ENCODE measurements at regions not wholly inside any gene's neighbourhood (a gene's known extent, or its start where the extent isn't known, plus 50 kb on each side); places are given as distances from the start of the nearest gene placed in this dataset.

DNA sequence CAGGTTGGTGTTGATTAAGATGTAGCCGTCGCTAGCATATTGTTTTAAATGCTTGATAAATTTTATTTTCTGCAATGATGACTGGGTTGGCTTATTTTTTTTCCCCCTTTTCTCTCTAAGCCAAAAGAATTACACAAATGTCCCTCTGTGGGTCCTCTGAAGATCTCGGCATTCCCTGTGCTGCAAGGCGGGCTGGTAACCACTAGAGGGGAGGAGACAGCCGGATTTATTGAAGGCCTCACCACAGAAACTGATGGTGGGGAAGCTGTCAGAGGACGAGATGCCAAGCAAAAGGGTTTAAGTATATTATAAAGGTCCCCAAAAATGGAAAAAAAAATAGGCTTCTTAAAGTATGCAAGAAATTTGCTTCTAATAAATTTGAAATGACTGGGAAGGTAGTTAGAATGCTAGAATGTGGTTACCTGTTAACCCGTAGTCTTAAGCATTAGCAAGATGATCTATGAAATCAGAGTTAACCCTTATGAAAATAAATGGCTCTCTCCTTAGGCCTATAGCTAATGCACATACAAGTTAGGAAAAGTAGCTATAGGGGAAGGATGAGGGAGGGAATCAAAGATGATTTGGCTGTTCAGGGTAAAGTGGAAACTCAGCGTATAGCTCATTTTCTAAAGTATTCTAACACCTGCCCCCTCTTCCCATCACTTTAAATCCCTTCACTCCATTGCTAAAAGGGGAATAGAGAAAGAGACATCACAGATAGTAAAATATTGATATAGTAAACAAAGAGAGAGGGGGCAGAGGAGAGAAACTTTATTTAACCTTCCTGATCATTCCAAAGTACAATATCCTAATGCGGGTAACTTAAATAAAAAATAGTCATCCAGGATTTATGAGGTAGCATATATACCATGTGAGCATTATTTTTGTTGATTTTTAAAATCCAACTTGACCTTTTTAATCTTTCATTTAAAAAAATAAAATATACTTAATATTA is 894.5 kb upstream of the POU3F3 start:
- peak; percentile 89 for DNase-seq (ENCODE audit: low spot score)

- no peak for DNase-seq (ENCODE audit: low spot score)
These were observed 893.8 kb upstream of the POU3F3 start for GRCh38 chr2:103960129-103960513.

GRCh38 chr2:103960951-103961350 is 893.0 kb upstream of the POU3F3 start:
- DNase-seq (ENCODE audit: low spot score) = no peak

DNA sequence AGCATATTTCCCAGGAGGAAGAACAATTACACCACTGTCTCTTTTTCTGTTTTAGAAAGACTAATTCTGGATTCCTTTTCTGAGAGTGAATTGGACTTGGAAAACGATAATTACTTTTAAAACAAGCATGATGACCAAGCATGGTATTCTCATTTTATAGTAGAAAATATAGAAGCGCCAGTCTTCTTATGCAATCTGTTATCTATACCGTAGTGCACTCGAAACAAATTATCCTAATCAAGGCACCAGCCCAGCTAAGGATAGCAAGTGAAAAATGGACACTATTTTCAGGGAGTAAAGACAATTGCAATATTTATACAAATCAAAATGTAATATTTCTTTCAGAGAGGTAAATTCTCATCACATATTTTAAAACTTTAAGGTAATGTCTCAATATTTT is 892.1 kb upstream of the POU3F3 start:
- DNase-seq (ENCODE audit: low spot score) = no peak

- no peak for DNase-seq (ENCODE audit: low spot score)
These were observed 891.2 kb upstream of the POU3F3 start for GRCh38 chr2:103962670-103963069.

DNA sequence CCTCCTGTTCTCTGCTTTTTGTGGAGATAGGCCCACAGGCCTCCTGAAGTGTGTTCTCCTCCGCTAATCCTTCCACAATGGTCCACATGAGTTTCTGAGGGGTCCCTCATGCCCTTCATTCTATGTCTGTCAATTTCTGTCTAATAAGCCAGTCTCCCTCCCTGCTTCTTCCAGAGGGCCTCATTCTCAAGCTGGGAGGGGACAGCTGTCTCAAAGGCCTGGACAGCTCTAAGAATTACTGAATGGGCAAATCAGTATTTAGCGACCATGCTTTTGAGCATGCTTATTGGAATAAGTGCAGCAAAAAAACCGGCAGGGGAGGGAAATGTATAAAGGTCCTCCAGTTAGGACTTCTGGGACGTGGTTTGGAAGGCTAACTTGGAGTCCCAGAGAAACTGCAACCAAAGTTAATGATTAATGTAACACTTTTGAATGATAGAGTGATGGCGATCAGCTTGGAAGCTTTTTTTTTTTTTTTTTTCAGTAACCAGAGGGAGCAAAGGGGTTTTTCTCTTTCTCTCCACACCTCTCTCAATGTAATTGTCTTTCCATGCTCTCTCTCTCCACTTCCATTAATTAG is 890.7 kb upstream of the POU3F3 start:
- no peak for DNase-seq (ENCODE audit: low spot score)

DNA sequence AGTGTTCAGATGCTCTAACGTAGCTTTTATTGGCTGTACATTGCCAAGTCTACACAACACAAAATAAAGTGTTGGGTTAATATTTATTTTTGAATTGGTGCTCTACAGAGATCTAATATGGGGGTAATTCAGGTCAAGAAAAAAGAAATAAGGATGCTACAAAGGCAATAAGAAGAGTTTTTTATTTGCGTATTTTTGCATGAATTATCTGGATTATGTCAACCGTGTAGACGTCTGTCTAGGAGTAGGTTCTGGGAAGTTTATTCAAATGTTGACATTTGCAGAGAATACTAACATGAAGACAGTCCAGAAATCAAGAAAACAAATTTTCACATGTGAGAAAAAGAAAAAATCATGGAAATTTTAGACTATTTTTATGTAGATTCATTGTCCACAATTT is 876.7 kb upstream of the POU3F3 start:
- no peak for DNase-seq (ENCODE audit: low spot score)

- DNase-seq (ENCODE audit: low spot score) = no peak
These were observed 876.2 kb upstream of the POU3F3 start for GRCh38 chr2:103977668-103978067.

- no peak for DNase-seq (ENCODE audit: low spot score)
These were observed 873.5 kb upstream of the POU3F3 start for GRCh38 chr2:103980401-103980800.

GRCh38 chr2:103982691-103983090 is 871.2 kb upstream of the POU3F3 start:
- peak; percentile 16 for DNase-seq (ENCODE audit: low spot score)

- no peak for DNase-seq (ENCODE audit: low spot score)
These were observed 867.9 kb upstream of the POU3F3 start for GRCh38 chr2:103986001-103986400.

GRCh38 chr2:103991591-103991990 is 862.3 kb upstream of the POU3F3 start:
- DNase-seq (ENCODE audit: low spot score) = no peak

- no peak for DNase-seq (ENCODE audit: low spot score)
These were observed 849.1 kb upstream of the POU3F3 start for GRCh38 chr2:104004821-104005220.

DNA sequence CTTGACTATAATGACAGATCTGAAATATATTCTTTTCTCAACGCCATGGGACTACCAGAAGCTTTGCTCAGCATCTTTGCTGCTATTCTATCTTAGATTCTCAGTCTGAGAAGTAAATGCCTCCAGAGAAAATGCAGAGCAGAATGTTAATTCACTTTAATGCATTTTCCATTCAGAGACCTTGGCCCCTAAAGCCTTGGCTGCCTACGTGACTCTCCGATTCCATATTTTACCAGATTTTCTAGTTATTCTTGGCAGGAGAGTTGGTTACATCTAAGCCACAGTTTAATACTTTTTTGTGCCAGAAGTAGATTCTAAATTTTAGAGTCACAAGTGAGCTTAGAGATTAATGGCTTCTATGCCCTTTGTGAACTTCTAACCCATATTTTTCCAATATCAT is 837.1 kb upstream of the POU3F3 start:
- DNase-seq (ENCODE audit: low spot score) = no peak

- no peak for DNase-seq (ENCODE audit: low spot score)
These were observed 830.6 kb upstream of the POU3F3 start for GRCh38 chr2:104023306-104023705.

GRCh38 chr2:104023765-104024164 is 830.1 kb upstream of the POU3F3 start:
- DNase-seq (ENCODE audit: low spot score) = no peak

DNA sequence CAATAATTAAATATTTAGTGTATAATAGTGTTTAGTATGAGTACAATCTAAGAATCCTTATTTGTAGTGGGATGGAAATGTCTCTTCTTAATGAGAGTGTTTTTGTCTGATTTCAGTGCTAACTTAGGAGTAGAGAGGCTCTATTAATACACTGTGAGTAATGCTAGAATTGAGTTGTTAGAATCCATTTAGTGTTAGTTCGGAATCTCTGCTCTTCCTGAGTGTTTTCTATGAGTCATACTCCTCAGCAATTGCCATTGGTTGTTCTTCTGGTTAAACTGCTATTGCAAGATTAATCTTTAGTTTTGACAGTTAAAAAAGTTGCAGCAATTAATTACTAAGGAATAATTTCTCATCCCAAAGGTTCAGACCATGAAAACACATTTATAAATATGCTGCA is 828.6 kb upstream of the POU3F3 start:
- no peak for DNase-seq (ENCODE audit: low spot score)

GRCh38 chr2:104026725-104027124 is 827.2 kb upstream of the POU3F3 start:
- no peak for DNase-seq (ENCODE audit: low spot score)

DNA sequence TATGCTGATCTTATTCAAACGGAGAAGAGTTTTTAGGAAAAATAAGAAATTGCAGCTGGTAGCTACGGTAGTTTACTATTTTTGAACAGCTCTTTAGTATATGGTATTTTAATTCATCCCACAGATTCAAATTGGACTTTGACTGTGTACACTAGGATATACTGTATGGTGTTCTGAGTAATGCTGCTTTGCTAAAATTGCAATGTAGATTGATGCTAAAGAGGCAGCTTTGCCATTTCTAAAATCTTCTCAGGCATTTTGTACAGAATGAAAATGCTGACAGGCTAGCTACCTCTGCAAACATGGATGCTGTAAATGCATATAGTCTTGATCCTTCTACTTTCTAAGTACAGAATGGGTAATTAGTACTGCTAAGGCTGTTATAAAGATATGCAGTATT is 826.6 kb upstream of the POU3F3 start:
- DNase-seq (ENCODE audit: low spot score) = no peak

- DNase-seq (ENCODE audit: low spot score) = no peak
These were observed 825.9 kb upstream of the POU3F3 start for GRCh38 chr2:104028061-104028460.

DNA sequence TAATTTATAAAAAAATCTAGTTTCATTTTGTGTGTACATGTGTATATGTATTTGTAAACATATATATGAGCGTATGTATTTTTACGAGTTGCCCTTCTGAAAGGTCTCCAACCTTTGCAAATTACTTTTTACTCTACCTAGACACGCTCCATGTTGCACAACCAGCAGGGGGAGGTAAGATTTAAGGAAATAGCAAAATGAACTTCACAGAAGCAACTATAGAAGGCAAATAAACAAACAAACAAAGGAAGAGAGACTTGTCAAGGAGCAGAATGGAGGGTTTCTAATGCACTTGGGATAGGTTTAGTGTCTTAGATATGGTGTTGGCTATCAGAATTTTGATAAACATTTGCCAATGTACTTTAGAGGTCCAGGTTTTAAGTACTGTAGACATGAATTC is 820.5 kb upstream of the POU3F3 start:
- peak; percentile 49 for DNase-seq (ENCODE audit: low spot score)

DNA sequence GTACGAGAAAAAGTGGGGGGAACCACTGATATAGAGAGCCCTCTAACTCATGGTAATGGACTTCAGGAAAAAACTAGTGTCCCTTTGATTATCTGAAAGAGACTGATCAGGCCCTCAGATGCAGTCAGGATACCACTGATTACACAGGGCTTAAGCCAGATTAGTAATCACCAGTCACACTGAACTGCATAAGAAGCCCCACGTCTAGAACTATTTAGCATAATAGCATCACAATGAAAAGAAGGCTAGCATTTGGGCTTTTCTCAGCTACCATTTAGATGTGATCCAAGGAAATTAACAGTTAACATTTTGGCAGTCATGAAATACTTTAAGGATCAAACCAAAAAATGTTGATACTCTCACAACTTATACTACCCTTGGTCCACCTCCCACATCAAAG is 813.1 kb upstream of the POU3F3 start:
- DNase-seq (ENCODE audit: low spot score) = no peak

DNA sequence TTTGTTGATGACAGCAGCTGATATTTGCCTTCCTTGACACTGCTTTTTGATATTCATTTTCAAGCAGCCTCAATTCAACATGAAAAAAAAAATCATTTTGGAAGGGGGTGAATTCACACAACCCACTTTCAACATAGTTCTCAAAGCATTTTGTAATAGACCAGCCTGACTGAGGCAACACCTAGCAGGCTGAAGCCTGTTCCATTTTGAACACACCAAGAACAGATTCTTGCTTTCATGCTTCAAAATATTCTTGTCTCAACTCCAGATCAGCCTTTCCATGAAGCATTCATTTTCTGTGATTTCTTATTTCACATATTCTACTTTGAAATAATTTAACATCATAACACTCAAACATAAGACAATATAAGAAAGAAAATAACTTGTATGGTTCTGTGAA is 812.6 kb upstream of the POU3F3 start:
- DNase-seq (ENCODE audit: low spot score) = no peak

DNA sequence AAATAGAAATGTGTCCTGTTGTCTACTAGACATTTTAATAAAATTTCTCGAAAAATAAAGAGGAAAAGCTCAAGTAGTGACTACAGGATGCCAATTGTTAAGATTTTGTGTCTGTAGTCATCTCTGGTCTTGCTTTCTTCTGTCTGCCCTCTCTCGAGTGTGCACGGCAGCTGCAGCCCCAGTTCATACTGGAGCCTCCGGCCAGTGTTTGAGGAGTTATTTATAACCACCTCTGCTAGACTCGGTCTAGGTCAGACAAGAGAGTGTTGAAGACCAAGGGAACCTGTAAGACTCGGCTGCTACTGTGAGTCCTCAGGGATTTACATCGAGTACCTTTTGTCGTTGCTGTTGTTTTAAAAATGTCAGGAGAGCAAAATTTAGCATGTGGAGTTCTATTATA is 810.1 kb upstream of the POU3F3 start:
- peak; percentile 24 for DNase-seq (ENCODE audit: low spot score)
